Mesothelial cell of epicardium (in vitro differentiated cells): ENCODE measurements at regions not wholly inside any gene's neighbourhood (a gene's known extent, or its start where the extent isn't known, plus 50 kb on each side); places are given as distances from the start of the nearest gene placed in this dataset.
"Not testable (repeated sequence)": the region's sequence is repeated elsewhere in the genome, so short reads cannot be mapped to it uniquely, and the experiment has no call there.

Experiments
- DNase-seq, 2 experiments: peaks; one replicate each; pipeline ENCODE4 v3.0.0; 2021; ENCODE audit warnings: low spot score in 2 of 2; ENCODE audit not compliant: unreplicated experiment in 2 of 2
- H3K27ac Mint-ChIP-seq: 2 replicates; pipeline ENCODE4 v1.8.0; 2021; ENCODE audit warnings: mixed read lengths
- H3K27me3 Mint-ChIP-seq: 2 replicates; pipeline ENCODE4 v1.8.0; 2021; ENCODE audit warnings: low read depth, mixed read lengths
- H3K36me3 Mint-ChIP-seq: 2 replicates; pipeline ENCODE4 v1.8.0; 2021; ENCODE audit warnings: mixed read lengths
- H3K4me1 Mint-ChIP-seq: 2 replicates; pipeline ENCODE4 v1.8.0; 2021; ENCODE audit warnings: mixed read lengths
- H3K4me3 Mint-ChIP-seq: 2 replicates; pipeline ENCODE4 v1.8.0; 2021; ENCODE audit warnings: mild to moderate bottlenecking, moderate library complexity, mixed read lengths
- H3K9me3 Mint-ChIP-seq: 2 replicates; pipeline ENCODE4 v1.8.0; 2021; ENCODE audit warnings: mixed read lengths
- CTCF ChIP-seq: fragments of 200-600 bp; sonication (generic); IDR thresholded peaks from one replicate; pipeline ENCODE4 v1.5.0; 2021; ENCODE audit warnings: antibody characterized with exemption; ENCODE audit not compliant: unreplicated experiment

GRCh38 chr13:54424344-54424743 lies 1395.7 kb downstream of the OLFM4 start:
- Mint-ChIP-seq H3K4me1 (peaks cover 2% of the 10 kb centered on the region), H3K36me3 (no peaks in the 10 kb centered on the region), H3K9me3 (peaks cover 3% of the 10 kb centered on the region), H3K27ac (no peak overlapping the region), H3K27me3 (no peaks in the 10 kb centered on the region), H3K4me3 (no peak overlapping the region)
- no peak for TF ChIP-seq CTCF
- DNase-seq: no peak

GRCh38 chr13:54433493-54434206 lies 1405.0 kb downstream of the OLFM4 start:
- H3K27ac Mint-ChIP-seq: no peak overlapping the region
- no peak for TF ChIP-seq CTCF
- H3K27me3 Mint-ChIP-seq: no peaks in the 10 kb centered on the region
- H3K4me3 Mint-ChIP-seq: no peak overlapping the region
- H3K9me3 Mint-ChIP-seq: no peaks in the 10 kb centered on the region
- H3K4me1 Mint-ChIP-seq: no peaks in the 10 kb centered on the region
- DNase-seq: no peak
- no peaks in the 10 kb centered on the region for H3K36me3 Mint-ChIP-seq

- H3K36me3 Mint-ChIP-seq, H3K4me1 Mint-ChIP-seq, H3K27me3 Mint-ChIP-seq, DNase-seq, H3K4me3 Mint-ChIP-seq, H3K27ac Mint-ChIP-seq: not testable (repeated sequence)
- H3K9me3 Mint-ChIP-seq: peaks cover 11% of the 10 kb centered on the region
Measured at GRCh38 chr13:54440853-54441400, 1412.3 kb downstream of the OLFM4 start.

- H3K4me1 Mint-ChIP-seq: no peaks in the 10 kb centered on the region
- TF ChIP-seq CTCF: no peak
Measured at GRCh38 chr13:54445453-54445852, 1416.8 kb downstream of the OLFM4 start.

GRCh38 chr13:54445865-54446264 lies 1417.3 kb downstream of the OLFM4 start:
- Mint-ChIP-seq H3K27ac (no peak overlapping the region), H3K9me3 (peaks cover 14% of the 10 kb centered on the region), H3K27me3 (no peaks in the 10 kb centered on the region), H3K4me1 (no peaks in the 10 kb centered on the region), H3K36me3 (no peaks in the 10 kb centered on the region), H3K4me3 (no peak overlapping the region)
- TF ChIP-seq CTCF: no peak
- DNase-seq: no peak

More at GRCh38 chr13:54445453-54445852, 1416.8 kb downstream of the OLFM4 start:
- peaks cover 11% of the 10 kb centered on the region for H3K9me3 Mint-ChIP-seq
- no peaks in the 10 kb centered on the region for H3K27me3 Mint-ChIP-seq
- H3K27ac Mint-ChIP-seq: no peak overlapping the region
- H3K36me3 Mint-ChIP-seq: no peaks in the 10 kb centered on the region
- H3K4me3 Mint-ChIP-seq: no peak overlapping the region
- no peak for DNase-seq

GRCh38 chr13:54449922-54450321 lies 1421.3 kb downstream of the OLFM4 start:
- no peak overlapping the region for H3K27ac Mint-ChIP-seq
- H3K27me3 Mint-ChIP-seq: no peaks in the 10 kb centered on the region
- H3K4me3 Mint-ChIP-seq: no peak overlapping the region
- no peak for DNase-seq
- no peaks in the 10 kb centered on the region for H3K4me1 Mint-ChIP-seq
- no peak for TF ChIP-seq CTCF
- peaks cover 5% of the 10 kb centered on the region for H3K36me3 Mint-ChIP-seq
- H3K9me3 Mint-ChIP-seq: peaks cover 33% of the 10 kb centered on the region
